NCI-H1436 (cell line): ENCODE measurements at regions not wholly inside any gene's neighbourhood (a gene's known extent, or its start where the extent isn't known, plus 50 kb on each side); places are given as distances from the start of the nearest gene placed in this dataset.

Experiments used
- DNase-seq: peaks from one replicate; lab custom pipeline; 2025; lab: John Stamatoyannopoulos, UW

DNA sequence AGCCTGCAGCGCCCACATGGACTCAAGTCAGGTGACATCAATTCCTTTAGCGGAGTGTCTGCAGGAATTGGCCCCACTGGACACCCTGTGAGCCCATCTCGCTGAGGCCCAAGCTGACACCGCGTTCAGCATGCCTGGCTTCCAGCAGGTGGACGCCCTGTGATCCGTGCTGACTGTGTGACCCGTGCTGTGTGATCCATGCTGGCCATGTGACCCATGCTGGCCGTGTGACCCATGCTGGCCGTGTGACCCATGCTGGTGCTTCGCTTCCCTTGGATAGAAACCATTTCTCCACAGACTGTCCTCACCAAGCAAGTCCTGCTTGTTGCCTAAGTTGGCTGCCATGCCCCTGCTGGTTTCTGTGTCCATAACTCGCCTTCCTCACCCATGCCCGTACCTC is 392.1 kb downstream of the BRD1 start:
- DNase-seq = no peak

- no peak for DNase-seq
Observed at GRCh38 chr22:49433717-49434611, 393.7 kb downstream of the BRD1 start.

DNA sequence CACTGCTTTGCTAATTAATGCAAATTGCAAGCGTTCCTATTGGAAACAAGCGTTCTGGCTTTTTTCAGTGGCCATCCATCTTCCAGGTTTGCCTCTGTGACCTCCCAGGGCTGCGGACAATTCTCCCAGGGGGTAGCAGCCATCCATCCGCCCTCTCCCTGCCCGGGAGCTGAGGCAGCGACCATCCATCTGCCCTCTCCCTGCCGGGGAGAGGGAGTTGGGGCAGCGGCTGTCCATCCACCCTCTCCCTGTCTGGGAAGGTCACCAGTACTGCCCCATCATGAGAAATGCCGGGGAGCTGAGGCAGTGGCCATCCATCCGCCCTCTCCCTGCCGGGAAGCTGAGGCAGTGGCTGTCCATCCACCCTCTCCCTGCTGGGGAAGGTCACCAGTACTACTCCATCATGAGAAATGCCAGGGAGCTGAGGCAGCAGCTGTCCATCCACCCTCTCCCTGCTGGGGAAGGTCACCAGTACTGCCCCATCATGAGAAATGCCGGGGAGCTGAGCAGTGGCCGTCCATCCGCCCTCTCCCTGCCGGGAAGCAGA is 394.7 kb downstream of the BRD1 start:
- no peak for DNase-seq

DNA sequence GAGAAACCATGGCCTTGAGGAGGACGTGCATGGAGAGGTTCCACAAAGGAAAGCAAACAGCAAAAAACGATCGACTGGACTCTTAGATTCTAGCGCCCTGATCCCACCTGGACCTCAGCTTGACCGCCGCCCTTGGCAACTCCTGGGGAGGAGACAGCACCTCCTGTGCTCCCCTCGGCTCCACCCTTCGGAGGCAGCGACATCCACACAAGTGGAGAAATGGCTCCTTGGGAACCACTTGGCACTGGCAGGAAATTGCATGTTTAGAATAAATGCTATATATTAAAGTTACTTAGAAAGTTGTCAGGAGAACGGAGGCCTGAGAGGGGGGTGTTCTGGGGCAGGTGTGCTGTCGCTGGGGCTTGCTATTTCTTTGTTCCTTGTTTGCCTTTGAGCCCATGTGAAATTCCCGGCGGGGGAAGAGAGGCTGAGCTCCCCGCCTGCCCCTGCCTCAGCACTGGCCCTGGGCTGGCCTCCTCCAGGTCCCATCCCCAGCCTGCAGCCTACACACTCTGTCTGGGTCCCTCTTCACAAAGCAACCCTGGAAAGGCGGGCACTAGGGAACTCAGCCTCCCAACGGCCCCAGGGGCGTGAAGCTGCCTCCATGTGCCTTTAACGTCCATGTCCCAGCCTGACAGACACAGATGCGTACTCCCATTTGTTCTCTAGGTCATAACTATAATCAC is 395.3 kb downstream of the BRD1 start:
- no peak for DNase-seq

- DNase-seq = no peak
Observed at GRCh38 chr22:49431551-49431950, 396.1 kb downstream of the BRD1 start.

- no peak for DNase-seq
Observed at GRCh38 chr22:49429066-49429465, 398.6 kb downstream of the BRD1 start.

- no peak for DNase-seq
Observed at GRCh38 chr22:49427941-49428340, 399.7 kb downstream of the BRD1 start.

GRCh38 chr22:49427341-49427740 is 400.3 kb downstream of the BRD1 start:
- DNase-seq = no peak

DNA sequence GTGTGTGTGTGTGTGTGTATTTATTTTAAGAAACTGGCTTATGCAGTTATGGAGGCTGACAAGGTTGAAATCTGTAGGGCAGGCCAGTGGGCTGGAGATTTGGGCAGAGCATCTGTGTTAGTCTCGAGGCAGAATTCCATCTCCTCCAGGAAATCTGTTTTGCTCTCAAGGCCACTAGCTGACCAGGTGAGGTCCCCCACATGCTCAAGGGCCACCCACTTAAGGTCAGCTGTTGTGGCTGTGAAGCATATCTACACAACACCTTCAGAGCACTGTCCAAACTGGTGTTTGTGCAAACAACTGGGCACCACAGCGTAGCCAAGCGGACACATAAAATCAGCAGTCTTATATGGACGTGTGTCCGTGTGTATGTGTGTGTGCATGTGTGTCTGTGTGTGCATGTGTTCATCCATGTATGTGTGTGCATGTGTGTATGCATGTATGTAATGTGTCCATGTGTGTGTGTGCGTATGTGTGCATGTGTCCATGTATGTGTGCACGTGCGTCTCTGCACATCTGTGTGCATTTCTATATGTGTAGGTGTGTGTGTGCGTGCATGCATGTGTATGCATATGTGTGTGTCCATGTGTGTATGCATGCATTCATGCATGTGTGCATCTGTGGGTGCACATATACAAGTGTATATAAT is 400.9 kb downstream of the BRD1 start:
- DNase-seq = no peak

GRCh38 chr22:49426098-49426497 is 401.6 kb downstream of the BRD1 start:
- DNase-seq = no peak

DNA sequence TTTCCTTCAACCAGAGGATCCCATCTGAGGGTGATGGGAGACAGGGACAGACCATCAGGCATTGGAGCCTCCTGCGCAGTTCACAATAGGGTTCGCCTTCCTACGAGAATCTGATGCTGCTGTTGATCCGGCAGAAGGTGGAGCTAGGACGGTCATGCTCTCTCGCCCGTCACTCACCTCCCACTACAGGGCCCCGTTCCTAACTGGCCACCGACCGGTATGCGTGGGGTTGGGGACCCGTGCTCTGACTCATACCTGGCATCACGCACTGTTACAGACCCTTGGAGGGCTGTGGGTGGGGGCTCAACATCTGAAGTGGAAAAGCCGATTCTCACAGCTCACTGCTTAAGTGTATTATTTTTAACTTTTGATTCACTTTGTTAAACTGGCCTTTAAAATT is 402.3 kb downstream of the BRD1 start:
- no peak for DNase-seq

- DNase-seq = no peak
Observed at GRCh38 chr22:49424893-49425270, 402.8 kb downstream of the BRD1 start.

DNA sequence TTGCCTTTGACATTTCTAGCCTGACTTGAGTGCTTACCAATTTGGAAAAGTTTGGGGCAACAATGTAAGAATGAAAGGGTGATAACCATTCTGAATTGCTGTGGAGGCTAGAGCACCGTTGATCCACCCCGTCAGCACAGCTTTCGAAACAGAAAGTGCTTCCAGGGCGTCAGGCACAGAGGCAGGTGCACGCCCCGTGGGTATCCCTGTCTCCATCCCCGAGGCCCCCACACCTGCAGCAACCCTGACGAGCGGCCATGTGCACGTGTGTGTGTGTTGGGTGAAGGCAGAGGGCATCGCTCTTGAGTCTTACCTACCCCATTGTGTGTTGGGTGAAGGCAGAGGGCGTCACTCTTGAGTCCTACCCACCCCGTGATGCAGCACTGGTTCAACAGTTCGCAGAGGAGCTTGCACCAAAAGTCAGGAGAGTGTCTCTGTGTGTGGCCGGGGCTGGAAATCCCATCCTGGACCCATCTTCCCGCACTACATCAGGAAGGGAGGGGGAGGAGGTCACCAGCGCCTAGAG is 404.5 kb downstream of the BRD1 start:
- no peak for DNase-seq

- no peak for DNase-seq
Observed at GRCh38 chr22:49422701-49423100, 405.0 kb downstream of the BRD1 start.

DNA sequence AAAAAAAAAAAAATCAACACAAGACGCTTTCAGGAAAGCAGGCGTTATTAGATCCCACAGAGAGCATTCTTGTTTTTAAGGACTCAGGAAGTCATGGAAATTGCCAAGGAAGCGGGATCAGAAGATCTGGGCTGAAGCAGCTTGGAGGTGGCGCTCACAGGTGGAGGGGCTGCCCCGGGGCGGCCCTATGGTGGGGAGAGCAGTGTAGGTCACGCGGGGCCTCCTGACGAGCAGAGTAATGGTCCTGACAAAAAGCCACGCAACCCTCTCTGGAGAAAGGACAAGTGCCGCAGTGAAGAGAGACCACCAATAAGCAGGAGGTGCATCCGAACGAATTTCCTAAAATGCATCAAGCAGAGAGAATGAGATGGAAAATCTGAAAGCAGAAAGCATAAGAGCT is 407.0 kb downstream of the BRD1 start:
- no peak for DNase-seq

- DNase-seq = no peak
Observed at GRCh38 chr22:49419661-49420060, 408.0 kb downstream of the BRD1 start.

DNA sequence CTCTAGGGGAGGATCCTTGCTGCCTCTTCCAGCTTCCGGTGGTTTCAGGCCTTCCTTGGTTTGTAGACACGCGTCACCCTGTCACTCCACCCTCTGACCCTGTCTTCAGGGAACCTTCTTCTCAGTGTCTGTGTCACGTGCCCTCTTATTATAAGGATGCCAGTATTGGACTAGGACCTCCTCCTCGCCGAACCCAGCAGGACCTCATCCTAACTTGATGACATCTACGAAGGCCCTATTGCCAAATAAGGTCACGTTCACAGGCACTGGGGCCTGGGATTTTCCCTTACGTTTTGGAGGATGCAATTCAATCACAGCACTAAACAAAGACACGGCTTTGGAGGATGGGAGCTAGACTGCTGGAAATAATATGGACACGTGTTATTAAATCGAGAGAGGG is 408.7 kb downstream of the BRD1 start:
- no peak for DNase-seq

- DNase-seq = no peak
Observed at GRCh38 chr22:49418341-49418894, 409.3 kb downstream of the BRD1 start.

DNA sequence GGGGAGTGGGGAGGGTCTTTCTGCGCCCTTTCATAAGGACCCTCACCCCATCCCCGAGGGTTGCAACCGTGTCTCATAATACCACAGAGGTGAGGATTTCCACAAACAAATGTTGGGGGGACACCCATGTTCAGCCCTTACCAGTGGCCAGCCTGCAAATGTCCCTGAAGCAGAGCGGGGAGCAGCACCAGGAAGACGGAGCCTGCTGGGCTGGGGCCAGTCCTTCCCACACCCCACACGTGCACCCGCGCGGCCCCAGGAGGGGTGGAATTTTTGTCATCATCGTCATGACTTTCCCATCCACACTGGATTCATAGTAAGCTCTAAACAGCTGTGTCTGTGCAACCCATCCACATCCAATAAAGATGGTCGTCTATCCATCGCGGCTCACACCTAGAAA is 409.8 kb downstream of the BRD1 start:
- no peak for DNase-seq

- DNase-seq = no peak
Observed at GRCh38 chr22:49417326-49417725, 410.3 kb downstream of the BRD1 start.

DNA sequence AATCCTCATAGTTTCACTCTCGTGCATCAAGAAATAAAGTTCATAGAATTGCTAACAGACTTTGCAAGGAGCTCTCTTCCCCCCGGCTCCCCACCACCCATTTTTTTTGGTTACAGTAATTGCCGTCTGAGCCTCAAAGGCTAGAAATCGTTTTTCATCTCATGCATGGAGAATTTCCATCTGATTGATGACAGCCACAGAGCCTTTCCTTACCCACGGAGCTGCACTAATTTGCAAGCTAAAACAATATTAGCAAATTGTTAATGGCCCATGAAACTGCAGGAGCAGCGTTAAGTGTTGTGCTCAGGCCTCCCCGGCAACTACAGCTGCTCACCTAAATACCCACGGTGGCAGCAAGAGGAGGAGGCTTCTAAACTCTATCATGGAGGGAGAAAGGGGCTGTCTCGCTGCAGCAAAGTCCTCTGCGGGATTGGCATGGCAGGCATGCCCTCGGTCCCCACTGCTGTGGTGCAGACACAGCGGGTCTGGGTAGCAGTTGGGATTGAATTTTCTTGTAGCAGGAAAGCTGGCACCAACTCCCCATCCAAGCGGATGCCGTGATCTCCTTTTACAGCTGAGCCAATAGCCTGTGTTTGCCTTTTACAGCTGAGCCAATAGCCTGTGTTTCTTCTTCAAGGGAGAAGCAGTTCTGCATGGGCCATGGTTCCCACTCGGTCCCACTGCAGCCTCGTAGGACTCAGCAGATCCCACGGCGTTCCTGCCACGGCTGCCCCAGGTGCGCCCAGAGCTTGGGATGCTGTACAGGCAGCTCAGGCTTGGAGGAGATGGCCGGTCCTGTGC is 412.3 kb downstream of the BRD1 start:
- DNase-seq = no peak
